Glutamatergic neuron (in vitro differentiated cells): ENCODE measurements at regions not wholly inside any gene's neighbourhood (a gene's known extent, or its start where the extent isn't known, plus 50 kb on each side); places are given as distances from the start of the nearest gene placed in this dataset.

Experiments used
- DNase-seq: peaks from one replicate; pipeline ENCODE4 v3.0.0; 2022
- H3K27ac Mint-ChIP-seq: one replicate; pipeline ENCODE4 v1.8.0; 2020; ENCODE audit warnings: mild to moderate bottlenecking, mixed read lengths, inconsistent platforms; ENCODE audit not compliant: unreplicated experiment
- H3K27me3 Mint-ChIP-seq: one replicate; pipeline ENCODE4 v1.8.0; 2020; ENCODE audit warnings: mild to moderate bottlenecking, moderate library complexity, mixed read lengths, inconsistent platforms; ENCODE audit not compliant: unreplicated experiment
- H3K36me3 Mint-ChIP-seq: one replicate; pipeline ENCODE4 v1.8.0; 2020; ENCODE audit warnings: mild to moderate bottlenecking, mixed read lengths, inconsistent platforms; ENCODE audit not compliant: unreplicated experiment
- H3K4me1 Mint-ChIP-seq: one replicate; pipeline ENCODE4 v1.8.0; 2020; ENCODE audit warnings: mild to moderate bottlenecking, low read depth, mixed read lengths, inconsistent platforms; ENCODE audit not compliant: unreplicated experiment
- H3K4me3 Mint-ChIP-seq: one replicate; pipeline ENCODE4 v1.8.0; 2020; ENCODE audit warnings: mild to moderate bottlenecking, mixed read lengths, inconsistent platforms; ENCODE audit not compliant: unreplicated experiment
- H3K9me3 Mint-ChIP-seq: one replicate; pipeline ENCODE4 v1.8.0; 2020; ENCODE audit warnings: mild to moderate bottlenecking, moderate library complexity, mixed read lengths, inconsistent platforms; ENCODE audit not compliant: unreplicated experiment
- TF ChIP-seq, protein P1 (sequence below): fragments of 200-600 bp; sonication (generic); IDR thresholded peaks from one replicate; pipeline ENCODE4 v1.5.0; 2021; ENCODE audit not compliant: partially characterized antibody, unreplicated experiment

GRCh38 chr13:106690779-106691178, 122.8 kb upstream of the ARGLU1 start:
- H3K4me3 Mint-ChIP-seq, result no peak overlapping the region
- no peaks in the 10 kb centered on the region for H3K4me1 Mint-ChIP-seq
- TF ChIP-seq, protein P1, sequence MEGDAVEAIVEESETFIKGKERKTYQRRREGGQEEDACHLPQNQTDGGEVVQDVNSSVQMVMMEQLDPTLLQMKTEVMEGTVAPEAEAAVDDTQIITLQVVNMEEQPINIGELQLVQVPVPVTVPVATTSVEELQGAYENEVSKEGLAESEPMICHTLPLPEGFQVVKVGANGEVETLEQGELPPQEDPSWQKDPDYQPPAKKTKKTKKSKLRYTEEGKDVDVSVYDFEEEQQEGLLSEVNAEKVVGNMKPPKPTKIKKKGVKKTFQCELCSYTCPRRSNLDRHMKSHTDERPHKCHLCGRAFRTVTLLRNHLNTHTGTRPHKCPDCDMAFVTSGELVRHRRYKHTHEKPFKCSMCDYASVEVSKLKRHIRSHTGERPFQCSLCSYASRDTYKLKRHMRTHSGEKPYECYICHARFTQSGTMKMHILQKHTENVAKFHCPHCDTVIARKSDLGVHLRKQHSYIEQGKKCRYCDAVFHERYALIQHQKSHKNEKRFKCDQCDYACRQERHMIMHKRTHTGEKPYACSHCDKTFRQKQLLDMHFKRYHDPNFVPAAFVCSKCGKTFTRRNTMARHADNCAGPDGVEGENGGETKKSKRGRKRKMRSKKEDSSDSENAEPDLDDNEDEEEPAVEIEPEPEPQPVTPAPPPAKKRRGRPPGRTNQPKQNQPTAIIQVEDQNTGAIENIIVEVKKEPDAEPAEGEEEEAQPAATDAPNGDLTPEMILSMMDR, result no peak
- no peak overlapping the region for H3K27ac Mint-ChIP-seq
- H3K36me3 Mint-ChIP-seq, result no peaks in the 10 kb centered on the region
- H3K9me3 Mint-ChIP-seq, result no peaks in the 10 kb centered on the region
- no peak for DNase-seq
- H3K27me3 Mint-ChIP-seq, result no peaks in the 10 kb centered on the region

DNA sequence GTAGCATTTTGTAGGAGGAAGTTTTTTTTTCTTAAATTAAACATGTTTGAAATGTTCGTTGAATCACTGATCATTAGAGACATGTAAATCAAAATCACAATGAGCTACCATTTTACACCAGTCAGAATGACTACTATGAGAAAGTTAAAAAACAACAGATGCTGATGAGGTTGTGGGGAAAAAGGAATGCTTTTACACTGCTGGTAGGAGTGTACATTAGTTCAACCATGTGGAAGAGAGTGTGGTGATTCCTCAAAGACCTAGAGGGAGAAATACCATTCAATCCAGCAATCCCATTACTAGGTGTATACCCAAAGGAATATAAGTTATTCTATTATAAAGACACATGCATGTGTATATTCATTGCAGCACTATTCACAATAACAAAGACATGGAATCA, 122.0 kb upstream of the ARGLU1 start:
- H3K36me3 Mint-ChIP-seq, result no peaks in the 10 kb centered on the region
- no peak for DNase-seq
- no peaks in the 10 kb centered on the region for H3K9me3 Mint-ChIP-seq
- TF ChIP-seq, protein P1, result no peak
- H3K4me3 Mint-ChIP-seq, result no peak overlapping the region
- H3K27me3 Mint-ChIP-seq, result no peaks in the 10 kb centered on the region
- no peak overlapping the region for H3K27ac Mint-ChIP-seq
- no peaks in the 10 kb centered on the region for H3K4me1 Mint-ChIP-seq

DNA sequence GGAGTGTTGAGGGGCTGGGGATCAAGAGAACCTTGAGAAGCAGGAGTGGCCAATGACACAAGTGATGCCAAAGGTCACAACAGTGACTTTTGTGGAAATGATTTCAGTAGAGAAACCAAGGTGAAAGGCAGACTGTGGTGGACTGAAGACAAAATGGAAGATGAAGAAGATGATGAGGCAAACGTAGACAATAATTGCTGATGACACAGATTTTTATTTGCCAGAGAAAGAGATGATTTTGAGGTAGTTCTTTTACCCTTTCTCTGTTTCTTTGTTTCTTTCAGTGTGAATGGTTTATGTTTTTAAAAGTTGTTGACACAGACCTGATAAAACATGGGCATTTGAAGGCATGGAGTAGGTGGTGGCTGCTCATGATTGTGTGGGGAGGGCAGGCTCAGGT, 121.0 kb upstream of the ARGLU1 start:
- no peak overlapping the region for H3K4me3 Mint-ChIP-seq
- no peak overlapping the region for H3K27ac Mint-ChIP-seq
- no peaks in the 10 kb centered on the region for H3K36me3 Mint-ChIP-seq

DNA sequence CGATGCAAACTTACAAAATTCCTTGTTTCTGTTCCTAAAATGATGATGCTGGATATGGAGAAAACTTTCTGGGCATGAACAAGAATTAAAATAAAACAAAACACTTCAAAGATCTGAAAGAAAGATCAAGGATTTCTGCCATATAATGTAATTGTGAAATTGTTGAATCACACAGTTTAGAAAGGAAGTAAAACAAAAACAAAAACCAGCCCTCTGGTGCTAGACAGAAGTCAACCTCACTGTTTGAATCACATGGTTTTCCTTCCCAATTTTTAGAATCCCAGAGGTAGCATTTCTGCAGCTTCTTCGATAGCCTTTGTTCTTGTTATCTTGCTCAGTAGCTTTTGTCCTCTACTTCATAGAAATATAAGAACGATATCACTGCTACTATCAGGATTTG, 118.2 kb upstream of the ARGLU1 start:
- Mint-ChIP-seq H3K9me3 (no peaks in the 10 kb centered on the region), H3K4me1 (peaks cover 7% of the 10 kb centered on the region), H3K27me3 (no peaks in the 10 kb centered on the region), H3K4me3 (no peak overlapping the region), H3K27ac (no peak overlapping the region), H3K36me3 (no peaks in the 10 kb centered on the region)
- TF ChIP-seq, protein P1, result no peak
- no peak for DNase-seq

More for the DNA sequence above, 121.0 kb upstream of the ARGLU1 start:
- no peaks in the 10 kb centered on the region for H3K4me1 Mint-ChIP-seq
- TF ChIP-seq, protein P1, result no peak
- DNase-seq, result no peak
- H3K9me3 Mint-ChIP-seq, result no peaks in the 10 kb centered on the region
- H3K27me3 Mint-ChIP-seq, result no peaks in the 10 kb centered on the region

DNA sequence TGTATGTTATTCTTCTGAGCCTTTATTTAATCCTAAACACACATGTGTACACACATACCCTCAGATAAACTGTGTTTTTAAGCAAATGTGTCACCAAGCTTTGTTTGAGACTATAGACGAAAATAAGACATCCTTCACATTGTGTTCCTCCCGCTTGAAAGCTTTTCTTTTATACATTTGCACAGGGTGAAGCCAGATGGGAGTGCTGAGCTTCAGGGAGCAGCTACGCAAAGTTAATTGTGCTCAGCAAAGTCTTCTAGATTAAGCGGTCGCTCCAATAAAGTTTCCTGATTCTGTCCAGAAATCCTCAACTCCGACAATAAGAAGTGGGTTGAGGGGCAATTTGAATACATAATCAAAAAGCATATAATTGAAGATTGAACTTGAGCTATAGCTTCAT, 117.2 kb upstream of the ARGLU1 start:
- no peak overlapping the region for H3K27ac Mint-ChIP-seq
- H3K27me3 Mint-ChIP-seq, result no peaks in the 10 kb centered on the region
- no peaks in the 10 kb centered on the region for H3K36me3 Mint-ChIP-seq
- H3K9me3 Mint-ChIP-seq, result no peaks in the 10 kb centered on the region
- H3K4me1 Mint-ChIP-seq, result peaks cover 17% of the 10 kb centered on the region
- H3K4me3 Mint-ChIP-seq, result no peak overlapping the region
- TF ChIP-seq, protein P1, result no peak
- no peak for DNase-seq
